Mammary epithelial cell (primary cell): ENCODE measurements at regions not wholly inside any gene's neighbourhood (a gene's known extent, or its start where the extent isn't known, plus 50 kb on each side); places are given as distances from the start of the nearest gene placed in this dataset.

Experiments
- EZH2 ChIP-seq: IDR thresholded peaks from 2 replicates; pipeline ENCODE4 v1.6.1; 2012; ENCODE audit warnings: low read length, inconsistent platforms, borderline replicate concordance
- TF ChIP-seq, protein P1 (sequence below), 2 donors: IDR thresholded peaks in 1 of 2; conservative IDR thresholded peaks in 1 of 2; 2 replicates each; pipeline ENCODE4 v1.5.1; 2011 to 2012; ENCODE audit warnings: inconsistent platforms in 2 of 2, low read length in 2 of 2, mild to moderate bottlenecking in 2 of 2, control low read depth in 1 of 2, low read depth in 1 of 2; ENCODE audit not compliant: insufficient read depth in 1 of 2; ENCODE audit errors: extremely low read depth in 1 of 2

DNA sequence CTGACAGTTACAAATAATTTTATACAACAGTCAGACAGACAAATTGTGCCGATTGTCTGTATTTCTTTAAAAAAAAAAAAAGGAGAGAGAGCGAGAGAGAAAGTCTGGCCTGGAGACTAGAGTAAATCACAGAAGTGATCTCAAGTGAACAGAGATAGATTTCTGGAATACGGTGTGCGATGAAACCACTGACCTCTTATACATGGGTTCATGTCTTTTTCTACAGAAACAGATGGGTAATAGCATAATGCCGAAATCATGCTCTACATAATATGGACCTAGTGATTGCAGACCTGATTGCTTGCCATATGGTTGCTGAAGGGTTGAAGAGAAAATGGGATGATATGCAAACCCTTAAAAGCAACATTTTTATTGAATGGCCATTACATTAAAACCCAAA lies 403.3 kb upstream of the FANCL start:
- TF ChIP-seq, protein P1, sequence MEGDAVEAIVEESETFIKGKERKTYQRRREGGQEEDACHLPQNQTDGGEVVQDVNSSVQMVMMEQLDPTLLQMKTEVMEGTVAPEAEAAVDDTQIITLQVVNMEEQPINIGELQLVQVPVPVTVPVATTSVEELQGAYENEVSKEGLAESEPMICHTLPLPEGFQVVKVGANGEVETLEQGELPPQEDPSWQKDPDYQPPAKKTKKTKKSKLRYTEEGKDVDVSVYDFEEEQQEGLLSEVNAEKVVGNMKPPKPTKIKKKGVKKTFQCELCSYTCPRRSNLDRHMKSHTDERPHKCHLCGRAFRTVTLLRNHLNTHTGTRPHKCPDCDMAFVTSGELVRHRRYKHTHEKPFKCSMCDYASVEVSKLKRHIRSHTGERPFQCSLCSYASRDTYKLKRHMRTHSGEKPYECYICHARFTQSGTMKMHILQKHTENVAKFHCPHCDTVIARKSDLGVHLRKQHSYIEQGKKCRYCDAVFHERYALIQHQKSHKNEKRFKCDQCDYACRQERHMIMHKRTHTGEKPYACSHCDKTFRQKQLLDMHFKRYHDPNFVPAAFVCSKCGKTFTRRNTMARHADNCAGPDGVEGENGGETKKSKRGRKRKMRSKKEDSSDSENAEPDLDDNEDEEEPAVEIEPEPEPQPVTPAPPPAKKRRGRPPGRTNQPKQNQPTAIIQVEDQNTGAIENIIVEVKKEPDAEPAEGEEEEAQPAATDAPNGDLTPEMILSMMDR (conservative IDR thresholded peaks at IDR 0.05 in 1 of 2, IDR thresholded peaks at IDR 0.05 in 1 of 2; ENCODE audit: extremely low read depth in 1 of 2, insufficient read depth in 1 of 2, low read depth in 1 of 2, low read length in 2 of 2), result no peak
- no peak for TF ChIP-seq EZH2
